DMS79 (cell line): ENCODE measurements at regions not wholly inside any gene's neighbourhood (a gene's known extent, or its start where the extent isn't known, plus 50 kb on each side); places are given as distances from the start of the nearest gene placed in this dataset.
A peak's percentile ranks its signal among the peaks of the same experiment; 100 is the strongest.

ENCODE experiments used
- DNase-seq: peaks from one replicate; lab custom pipeline; 2025; lab: John Stamatoyannopoulos, UW

GRCh38 chr1:8086055-8086454, 59.9 kb upstream of the ERRFI1 start:
- no peak for DNase-seq

DNA sequence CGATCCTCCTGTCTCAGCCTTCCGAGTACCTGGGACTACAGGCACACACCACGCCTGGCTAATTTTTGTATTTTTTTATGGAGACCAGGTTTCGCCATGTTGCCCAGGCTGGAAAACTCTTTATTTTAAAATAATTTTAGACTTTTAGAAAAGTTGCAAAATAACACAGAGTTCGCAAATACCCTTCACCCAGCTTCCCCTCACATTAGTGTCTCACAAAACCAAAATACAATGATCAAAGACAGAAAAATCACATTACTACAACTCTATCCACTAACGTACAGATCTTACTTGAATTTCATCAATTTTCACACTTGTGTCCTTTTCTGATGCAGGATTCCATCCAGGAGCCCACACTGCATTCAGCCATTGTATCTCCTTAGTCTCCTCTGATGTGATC, 58.8 kb upstream of the ERRFI1 start:
- no peak for DNase-seq

- no peak for DNase-seq
Observed at GRCh38 chr1:8083739-8084484, 57.8 kb upstream of the ERRFI1 start.

GRCh38 chr1:8082945-8083344, 56.8 kb upstream of the ERRFI1 start:
- DNase-seq, result no peak

DNA sequence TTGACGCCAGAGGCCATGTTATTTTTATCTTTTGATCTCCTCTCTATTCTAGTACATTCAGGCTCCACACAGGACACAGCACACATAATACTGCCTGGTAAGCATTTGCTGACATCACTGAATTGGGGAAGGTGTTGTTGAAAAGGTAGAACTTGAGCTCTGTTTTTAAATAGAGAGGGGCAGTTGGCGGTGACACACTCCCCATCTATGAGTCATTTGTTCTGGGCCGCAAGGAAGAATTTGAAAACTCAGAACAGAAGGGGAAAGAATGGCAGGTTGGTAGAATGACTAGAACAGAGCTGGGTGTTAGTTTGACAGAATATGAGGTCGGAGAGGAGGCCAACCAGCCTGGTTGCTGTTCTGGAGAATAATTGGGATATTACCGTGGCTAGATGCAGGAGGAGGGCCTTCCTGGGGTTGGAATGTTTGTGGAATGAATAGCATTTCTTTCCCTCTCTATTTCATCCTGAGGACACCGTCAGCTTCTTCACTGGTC, 52.1 kb upstream of the ERRFI1 start:
- DNase-seq, result peak; percentile 55

GRCh38 chr1:8077602-8078001, 51.5 kb upstream of the ERRFI1 start:
- DNase-seq, result peak; percentile 88

- peak; percentile 88 for DNase-seq
Observed at GRCh38 chr1:8077120-8077573, 51.0 kb upstream of the ERRFI1 start.

DNA sequence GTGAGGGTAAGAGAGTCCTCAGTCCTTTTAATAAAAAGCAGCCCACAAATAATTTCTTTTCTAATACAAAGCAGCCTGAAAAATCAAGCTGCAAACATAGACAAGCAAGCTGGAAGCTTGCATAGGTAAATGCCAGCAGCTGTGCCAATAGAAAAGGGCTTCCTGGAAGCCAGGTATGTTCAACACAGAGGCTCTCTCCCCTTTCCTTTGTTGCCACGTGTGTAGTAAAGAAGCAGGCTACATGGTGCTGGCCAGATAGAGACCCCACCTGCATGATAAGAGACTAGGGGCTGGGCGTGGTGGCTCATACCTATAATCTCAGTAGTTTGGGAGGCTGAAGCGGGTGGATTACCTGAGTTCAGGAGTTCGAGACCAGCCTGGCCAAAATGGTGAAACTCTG, 50.1 kb upstream of the ERRFI1 start:
- no peak for DNase-seq
